Vagina (tissue), 2 donors: ENCODE measurements at regions not wholly inside any gene's neighbourhood (a gene's known extent, or its start where the extent isn't known, plus 50 kb on each side); places are given as distances from the start of the nearest gene placed in this dataset.

Experiments
- CTCF ChIP-seq, 3 experiments: fragments of 450-650 bp in 2 of 3; fragments of 200-600 bp in 1 of 3; sonication (generic) in 1 of 3; IDR thresholded peaks; one replicate each; pipeline ENCODE4 v1.5.1; 2017 to 2019; ENCODE audit warnings: antibody characterized with exemption in 3 of 3, mild to moderate bottlenecking in 2 of 3, moderate library complexity in 2 of 3
- POLR2A ChIP-seq, 2 donors: fragments of 450-650 bp; IDR thresholded peaks; one replicate each; pipeline ENCODE4 v1.6.1; 2017; ENCODE audit warnings: antibody characterized with exemption in 2 of 2, mild to moderate bottlenecking in 2 of 2, moderate library complexity in 2 of 2

- TF ChIP-seq CTCF (IDR thresholded peaks at IDR 0.05) (no peak), POLR2A (IDR thresholded peaks at IDR 0.05) (no peak)
Measured at GRCh38 chr4:117203231-117203630, 117.9 kb upstream of the TRAM1L1 start.
